ENCODE measurements at regions not wholly inside any gene's neighbourhood (a gene's known extent, or its start where the extent isn't known, plus 50 kb on each side); places are given as distances from the start of the nearest gene placed in this dataset.

DNA sequence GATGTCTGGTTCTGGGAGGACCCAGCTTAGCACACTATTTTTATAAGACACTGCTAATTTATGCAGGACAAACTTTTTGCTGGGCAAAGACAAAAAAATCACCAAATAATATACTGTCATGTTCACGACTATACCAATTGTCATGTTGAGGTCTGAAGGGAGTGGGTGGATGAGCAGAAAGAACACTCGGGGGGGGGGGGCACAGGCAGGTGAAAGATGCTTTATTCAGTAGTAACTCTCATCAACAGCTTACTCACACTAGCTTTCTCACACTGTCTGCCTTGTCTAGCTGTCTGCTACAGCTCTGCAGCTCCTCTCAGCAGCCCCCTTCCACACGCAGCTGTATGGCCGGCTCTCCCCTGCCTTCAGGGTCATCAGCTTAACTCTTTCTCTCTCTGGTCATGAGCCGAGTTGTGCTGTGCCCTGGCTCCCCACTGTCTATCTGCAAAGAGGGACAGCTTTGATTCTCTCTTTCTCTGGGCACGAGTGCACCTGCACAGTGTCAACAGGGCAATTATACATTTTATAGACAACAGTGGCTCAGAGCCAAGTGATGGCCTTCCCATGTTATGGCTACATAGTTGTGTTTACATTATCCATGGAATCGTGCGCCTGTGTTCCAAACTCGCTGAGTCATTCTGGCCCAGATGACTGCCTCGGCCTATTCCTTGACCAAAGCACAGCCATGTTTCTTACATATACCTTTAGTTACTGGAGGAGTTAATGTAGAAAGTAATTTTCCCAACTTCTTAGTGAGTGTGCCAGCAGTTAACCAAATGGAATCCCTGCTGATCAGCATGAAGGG lies 187.7 kb upstream of the PRSS16 start:
- DNase-seq: no peak
- no peaks in the 10 kb centered on the region for H3K27me3 ChIP-seq
- H3K36me3 ChIP-seq: no peaks in the 10 kb centered on the region
- no peak overlapping the region for H3K4me3 ChIP-seq
- no peak overlapping the region for H3K27ac ChIP-seq
- intact Hi-C loops (cut with DNase I; ENCODE audit: low total_unique reads): no loop called here
- H3K9me3 ChIP-seq: no peaks in the 10 kb centered on the region
- H3K4me1 ChIP-seq: no peaks in the 10 kb centered on the region
- TF ChIP-seq, protein P1, sequence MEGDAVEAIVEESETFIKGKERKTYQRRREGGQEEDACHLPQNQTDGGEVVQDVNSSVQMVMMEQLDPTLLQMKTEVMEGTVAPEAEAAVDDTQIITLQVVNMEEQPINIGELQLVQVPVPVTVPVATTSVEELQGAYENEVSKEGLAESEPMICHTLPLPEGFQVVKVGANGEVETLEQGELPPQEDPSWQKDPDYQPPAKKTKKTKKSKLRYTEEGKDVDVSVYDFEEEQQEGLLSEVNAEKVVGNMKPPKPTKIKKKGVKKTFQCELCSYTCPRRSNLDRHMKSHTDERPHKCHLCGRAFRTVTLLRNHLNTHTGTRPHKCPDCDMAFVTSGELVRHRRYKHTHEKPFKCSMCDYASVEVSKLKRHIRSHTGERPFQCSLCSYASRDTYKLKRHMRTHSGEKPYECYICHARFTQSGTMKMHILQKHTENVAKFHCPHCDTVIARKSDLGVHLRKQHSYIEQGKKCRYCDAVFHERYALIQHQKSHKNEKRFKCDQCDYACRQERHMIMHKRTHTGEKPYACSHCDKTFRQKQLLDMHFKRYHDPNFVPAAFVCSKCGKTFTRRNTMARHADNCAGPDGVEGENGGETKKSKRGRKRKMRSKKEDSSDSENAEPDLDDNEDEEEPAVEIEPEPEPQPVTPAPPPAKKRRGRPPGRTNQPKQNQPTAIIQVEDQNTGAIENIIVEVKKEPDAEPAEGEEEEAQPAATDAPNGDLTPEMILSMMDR (IDR thresholded peaks at IDR 0.05): no peak
- TF ChIP-seq POLR2A (IDR thresholded peaks at IDR 0.05): no peak

DNA sequence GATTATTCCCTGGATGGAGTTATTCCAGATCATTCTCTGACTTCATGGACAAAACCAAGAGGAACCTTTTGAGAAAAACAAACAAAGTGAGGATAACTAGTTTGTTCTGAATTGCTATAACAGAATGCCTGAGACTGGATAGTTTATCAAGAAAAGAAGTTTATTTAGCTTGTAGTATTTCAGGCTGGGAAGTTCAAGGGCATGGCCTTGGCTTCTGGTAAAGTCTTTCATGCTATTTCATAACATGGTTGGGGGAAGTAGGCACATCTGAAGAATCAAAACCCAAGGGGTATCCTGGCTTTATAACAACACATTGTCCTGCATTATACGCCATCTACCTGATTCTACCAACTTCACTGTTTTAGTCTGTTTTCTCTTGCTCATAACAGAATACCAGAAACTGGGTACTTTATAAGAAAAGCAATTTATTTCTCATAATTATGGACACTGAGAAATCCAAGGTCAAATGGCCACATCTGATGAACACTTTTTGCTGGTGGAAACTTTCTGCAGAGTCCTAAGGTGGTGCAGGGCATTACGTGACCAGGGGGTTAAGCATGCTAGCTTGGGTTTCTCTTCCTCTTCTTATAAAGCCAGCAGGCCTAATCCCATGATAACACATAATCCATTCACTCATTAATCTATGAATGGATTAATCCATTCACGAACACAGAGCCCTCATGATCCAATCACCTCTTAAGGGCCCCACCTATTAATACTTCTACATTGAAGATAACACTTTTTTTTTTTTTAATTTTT lies 186.1 kb upstream of the PRSS16 start:
- Histone ChIP-seq H3K9me3 (no peaks in the 10 kb centered on the region), H3K27me3 (no peaks in the 10 kb centered on the region), H3K36me3 (no peaks in the 10 kb centered on the region), H3K4me3 (no peak overlapping the region), H3K27ac (no peak overlapping the region), H3K4me1 (no peaks in the 10 kb centered on the region)
- intact Hi-C loops (cut with DNase I; ENCODE audit: low total_unique reads): no loop called here
- no peak for DNase-seq
- TF ChIP-seq, protein P1 (IDR thresholded peaks at IDR 0.05): no peak
- no peak for TF ChIP-seq POLR2A (IDR thresholded peaks at IDR 0.05)

DNA sequence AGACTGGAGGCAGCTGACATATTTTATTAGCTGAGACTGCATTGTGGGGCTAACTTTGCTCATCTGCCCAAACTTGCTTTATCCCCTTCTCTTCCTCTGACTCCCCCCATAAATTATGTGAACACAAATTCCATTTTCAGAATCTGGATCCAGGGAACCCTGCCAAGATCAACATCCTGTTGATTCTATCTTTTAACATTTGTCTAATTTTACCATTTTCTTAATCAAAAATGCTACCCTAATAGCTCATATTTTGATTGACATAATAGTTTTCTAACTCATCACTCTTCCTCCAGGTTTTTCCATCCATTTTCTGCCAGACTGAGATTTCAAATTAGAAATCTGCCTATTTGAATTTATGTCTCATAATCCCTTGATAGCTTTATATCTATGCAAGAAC lies 184.7 kb upstream of the PRSS16 start:
- H3K9me3 ChIP-seq: no peaks in the 10 kb centered on the region
- TF ChIP-seq, protein P1 (IDR thresholded peaks at IDR 0.05): no peak
- TF ChIP-seq POLR2A (IDR thresholded peaks at IDR 0.05): no peak
- intact Hi-C loops (cut with DNase I; ENCODE audit: low total_unique reads): no loop called here
- H3K4me3 ChIP-seq: no peak overlapping the region
- no peak for DNase-seq
- no peaks in the 10 kb centered on the region for H3K27me3 ChIP-seq
- no peaks in the 10 kb centered on the region for H3K4me1 ChIP-seq
- no peak overlapping the region for H3K27ac ChIP-seq
- H3K36me3 ChIP-seq: no peaks in the 10 kb centered on the region

DNA sequence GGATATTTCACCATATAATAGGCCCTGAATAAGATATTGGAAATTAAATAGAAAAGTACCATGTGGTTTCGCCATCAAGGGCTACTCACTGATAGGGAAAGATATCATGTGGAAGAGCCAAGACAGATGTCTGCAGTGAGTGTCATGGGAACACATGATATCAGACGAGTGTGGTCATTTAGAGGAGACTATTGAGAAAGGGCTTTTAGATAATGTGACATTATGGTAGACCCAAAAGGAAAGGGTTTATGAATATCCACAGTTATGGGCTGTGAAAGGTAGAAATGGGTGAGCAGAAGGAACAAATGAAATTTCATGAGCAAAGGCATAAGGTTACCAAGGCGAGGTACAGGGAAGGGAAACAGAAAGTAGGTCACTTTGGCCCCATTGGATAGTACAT lies 182.3 kb upstream of the PRSS16 start:
- no peaks in the 10 kb centered on the region for H3K27me3 ChIP-seq
- no peak overlapping the region for H3K27ac ChIP-seq
- intact Hi-C loops (cut with DNase I; ENCODE audit: low total_unique reads): no loop called here
- no peaks in the 10 kb centered on the region for H3K9me3 ChIP-seq
- no peaks in the 10 kb centered on the region for H3K4me1 ChIP-seq
- DNase-seq: no peak
- H3K4me3 ChIP-seq: no peak overlapping the region
- no peaks in the 10 kb centered on the region for H3K36me3 ChIP-seq
- TF ChIP-seq, protein P1 (IDR thresholded peaks at IDR 0.05): no peak
- TF ChIP-seq POLR2A (IDR thresholded peaks at IDR 0.05): no peak

DNA sequence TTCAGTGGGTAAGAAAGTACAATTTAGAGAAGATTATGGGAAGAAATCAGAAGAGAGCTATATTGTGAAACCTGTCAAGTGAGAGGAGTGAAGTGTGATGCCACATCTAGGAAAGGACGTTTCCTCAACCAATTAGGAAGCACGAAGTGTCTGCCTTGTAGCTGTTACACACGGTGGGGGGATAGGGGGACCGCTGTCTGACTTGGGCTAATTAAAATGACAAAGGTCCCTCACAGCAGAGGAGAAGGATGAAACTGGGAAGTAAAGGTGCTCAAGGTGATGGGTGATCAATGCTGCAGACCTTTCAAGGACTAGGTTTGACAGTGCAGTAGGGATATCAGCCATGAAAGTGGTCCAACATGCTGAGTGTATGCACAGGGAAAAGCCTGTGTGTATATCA lies 181.1 kb upstream of the PRSS16 start:
- DNase-seq: no peak
- H3K27ac ChIP-seq: no peak overlapping the region
- no peaks in the 10 kb centered on the region for H3K9me3 ChIP-seq
- TF ChIP-seq POLR2A (IDR thresholded peaks at IDR 0.05): no peak
- TF ChIP-seq, protein P1 (IDR thresholded peaks at IDR 0.05): no peak
- H3K27me3 ChIP-seq: no peaks in the 10 kb centered on the region
- no peaks in the 10 kb centered on the region for H3K4me1 ChIP-seq
- no peak overlapping the region for H3K4me3 ChIP-seq
- intact Hi-C loops (cut with DNase I; ENCODE audit: low total_unique reads): no loop called here
- no peaks in the 10 kb centered on the region for H3K36me3 ChIP-seq

Measured in uterus (tissue), 3 donors.